Glomerular visceral epithelial cell (primary cell): ENCODE measurements at regions not wholly inside any gene's neighbourhood (a gene's known extent, or its start where the extent isn't known, plus 50 kb on each side); places are given as distances from the start of the nearest gene placed in this dataset.

Experiments used
- DNase-seq: peaks from one replicate; pipeline ENCODE4 v3.0.0-alpha.2; 2016; ENCODE audit errors: extremely low spot score

GRCh38 chr18:41630232-41630886, 324.7 kb upstream of the PIK3C3 start:
- DNase-seq, result no peak

DNA sequence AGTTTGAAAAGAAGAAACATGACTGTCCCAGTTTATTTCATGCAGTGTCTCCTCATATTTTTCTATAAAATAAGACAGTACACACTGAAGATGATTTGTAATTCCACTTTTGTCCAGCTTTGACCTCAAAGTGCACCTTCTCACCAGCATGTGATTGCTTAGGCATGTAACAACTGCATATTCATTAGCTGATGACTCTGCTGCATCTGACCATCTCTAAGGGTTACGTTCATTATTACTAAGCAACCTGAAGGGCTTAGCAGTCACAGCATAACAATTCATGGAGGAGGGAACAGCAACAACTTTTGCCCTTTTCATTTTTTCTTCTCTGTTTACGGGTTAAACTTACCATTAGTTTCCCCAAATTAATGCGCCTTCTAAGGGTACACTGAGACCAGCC, 330.6 kb upstream of the PIK3C3 start:
- no peak for DNase-seq

GRCh38 chr18:41621177-41621576, 333.9 kb upstream of the PIK3C3 start:
- no peak for DNase-seq

GRCh38 chr18:41618147-41618546, 336.9 kb upstream of the PIK3C3 start:
- no peak for DNase-seq

- no peak for DNase-seq
Observed at GRCh38 chr18:41617647-41618046, 337.4 kb upstream of the PIK3C3 start.

GRCh38 chr18:41613003-41613609, 341.9 kb upstream of the PIK3C3 start:
- DNase-seq, result no peak

- no peak for DNase-seq
Observed at GRCh38 chr18:41604964-41605363, 350.1 kb upstream of the PIK3C3 start.

- DNase-seq, result no peak
Observed at GRCh38 chr18:41602034-41602433, 353.0 kb upstream of the PIK3C3 start.

DNA sequence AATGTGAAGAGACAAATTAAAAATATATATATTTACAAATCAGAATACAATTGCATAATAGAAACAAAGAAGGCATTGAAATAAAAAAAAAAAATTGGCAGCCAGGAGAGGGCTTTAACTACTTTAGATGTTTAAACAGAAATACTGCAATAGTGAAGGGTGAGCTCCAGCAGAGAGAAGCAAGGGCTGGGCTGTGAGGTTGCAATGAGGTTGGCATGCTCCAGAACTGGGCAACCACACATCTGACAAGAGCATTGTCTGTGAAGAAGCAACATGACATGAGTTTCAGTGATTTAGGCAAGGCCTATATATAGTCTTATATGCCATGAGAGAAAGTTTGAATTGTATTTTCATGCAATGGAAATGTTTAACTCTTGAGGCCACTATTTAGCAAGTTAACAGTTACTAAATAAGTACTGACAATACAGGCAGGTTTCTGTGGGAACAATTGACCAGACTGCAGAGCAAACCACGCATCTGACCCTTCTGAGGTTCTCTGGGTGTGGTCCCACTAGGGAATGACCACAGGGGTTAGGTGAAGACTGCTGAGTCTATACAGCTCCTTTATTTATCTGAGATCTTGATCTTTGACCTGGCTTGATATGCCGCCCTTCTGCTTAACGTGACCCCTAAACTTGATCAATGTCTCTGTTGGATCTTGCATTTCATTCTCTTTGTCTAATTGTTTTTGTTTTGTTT, 354.2 kb upstream of the PIK3C3 start:
- no peak for DNase-seq

- DNase-seq, result no peak
Observed at GRCh38 chr18:41599466-41599865, 355.6 kb upstream of the PIK3C3 start.

DNA sequence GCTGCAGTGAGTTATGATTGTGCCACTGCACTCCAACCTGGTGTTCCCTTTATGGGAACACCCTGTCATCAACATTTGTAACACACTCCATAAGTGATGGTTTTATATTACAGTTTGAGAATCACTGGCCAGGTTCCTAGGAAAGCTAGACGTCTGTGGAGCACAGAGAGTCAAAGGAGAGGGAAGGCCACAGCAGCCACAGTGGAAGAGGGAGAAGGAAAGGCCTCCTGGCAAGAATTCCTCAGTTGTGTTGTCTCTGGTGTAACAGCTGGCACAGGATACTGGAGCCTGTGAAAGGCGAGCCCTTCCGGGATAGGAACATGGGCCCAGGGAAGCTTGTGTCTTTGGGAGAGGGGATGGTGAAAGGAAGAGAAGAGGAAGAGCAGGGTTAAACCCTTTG, 360.5 kb upstream of the PIK3C3 start:
- DNase-seq, result no peak

- DNase-seq, result no peak
Observed at GRCh38 chr18:41593171-41593675, 361.8 kb upstream of the PIK3C3 start.

DNA sequence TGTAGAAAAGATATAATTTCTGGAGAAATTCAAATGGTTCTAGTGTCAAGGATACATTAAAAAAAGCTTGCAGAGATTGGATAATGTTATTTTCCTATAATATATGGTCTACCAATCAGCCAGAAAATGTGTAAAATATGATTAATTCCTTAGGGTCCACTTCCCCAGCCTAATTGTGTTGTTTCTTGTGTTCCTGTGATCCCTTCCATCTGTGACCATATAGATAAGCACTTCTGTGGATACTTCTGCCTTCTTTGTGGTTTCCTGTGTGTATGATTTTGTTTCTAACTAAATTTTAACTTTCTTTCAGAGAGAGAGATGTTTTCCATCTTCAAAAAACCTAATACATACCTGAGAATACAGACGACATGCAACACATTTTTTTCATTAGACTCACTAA, 367.1 kb upstream of the PIK3C3 start:
- DNase-seq, result no peak

DNA sequence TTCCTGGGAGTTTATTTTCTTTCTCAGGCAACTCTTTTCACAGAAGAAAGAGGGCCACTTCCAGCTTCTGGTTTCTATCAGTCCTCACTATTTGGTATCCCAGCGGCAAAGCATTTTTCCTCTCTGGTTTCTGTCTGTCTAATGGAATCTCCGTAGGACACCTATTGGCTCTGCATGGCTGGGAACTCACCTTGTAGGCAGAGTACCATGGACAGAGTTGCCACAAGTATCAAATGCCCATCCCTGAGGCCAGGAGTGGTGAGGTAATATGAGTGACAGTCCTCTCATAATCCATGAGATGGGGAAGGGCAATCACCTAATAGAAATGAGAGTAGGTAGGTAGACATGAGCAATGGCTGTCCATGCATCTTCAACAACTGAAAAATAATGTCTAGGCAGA, 369.5 kb upstream of the PIK3C3 start:
- DNase-seq, result no peak

- no peak for DNase-seq
Observed at GRCh38 chr18:41579185-41579584, 375.8 kb upstream of the PIK3C3 start.

- no peak for DNase-seq
Observed at GRCh38 chr18:41577529-41577928, 377.5 kb upstream of the PIK3C3 start.

- DNase-seq, result no peak
Observed at GRCh38 chr18:41576643-41577042, 378.4 kb upstream of the PIK3C3 start.

GRCh38 chr18:41569867-41570266, 385.2 kb upstream of the PIK3C3 start:
- no peak for DNase-seq

DNA sequence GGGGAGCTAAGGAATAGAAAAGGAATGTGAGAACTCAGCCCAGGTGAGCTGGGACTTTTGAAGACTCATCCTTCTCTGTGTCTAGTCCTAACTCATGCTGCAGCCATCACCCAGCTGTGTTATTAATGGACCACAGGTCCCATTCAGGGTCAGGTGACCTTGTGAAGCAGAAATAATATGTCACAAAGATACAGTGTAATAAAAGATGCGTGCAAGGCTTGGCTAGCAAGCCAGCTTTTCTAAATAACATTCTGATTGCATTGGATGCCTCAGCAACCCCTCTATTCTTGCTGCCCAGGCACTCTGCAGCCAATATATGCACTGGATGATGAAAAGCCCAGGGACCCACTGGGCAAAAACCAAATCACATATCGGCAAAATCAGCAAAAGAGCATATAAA, 393.1 kb upstream of the PIK3C3 start:
- DNase-seq, result no peak

- DNase-seq, result no peak
Observed at GRCh38 chr18:41558715-41559114, 396.3 kb upstream of the PIK3C3 start.

DNA sequence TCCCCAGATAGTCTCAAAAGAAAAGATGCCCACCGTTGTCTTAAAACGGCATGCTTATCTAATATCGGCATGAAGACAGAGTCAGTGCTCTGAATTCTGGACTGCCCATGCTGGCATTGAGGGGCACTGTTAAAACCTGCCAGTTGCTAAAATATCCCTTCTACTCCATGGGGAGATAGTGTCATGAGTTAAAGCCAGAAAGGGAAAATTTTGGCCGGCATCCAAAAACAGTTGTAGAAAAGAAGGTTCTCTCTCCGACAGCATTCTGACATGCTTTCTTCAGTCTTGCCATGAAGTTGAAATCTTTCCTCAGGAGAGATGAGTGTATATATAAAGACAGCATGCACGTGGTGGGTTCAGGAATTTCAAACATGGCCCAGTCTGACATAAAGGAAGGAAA, 401.3 kb upstream of the PIK3C3 start:
- DNase-seq, result no peak

DNA sequence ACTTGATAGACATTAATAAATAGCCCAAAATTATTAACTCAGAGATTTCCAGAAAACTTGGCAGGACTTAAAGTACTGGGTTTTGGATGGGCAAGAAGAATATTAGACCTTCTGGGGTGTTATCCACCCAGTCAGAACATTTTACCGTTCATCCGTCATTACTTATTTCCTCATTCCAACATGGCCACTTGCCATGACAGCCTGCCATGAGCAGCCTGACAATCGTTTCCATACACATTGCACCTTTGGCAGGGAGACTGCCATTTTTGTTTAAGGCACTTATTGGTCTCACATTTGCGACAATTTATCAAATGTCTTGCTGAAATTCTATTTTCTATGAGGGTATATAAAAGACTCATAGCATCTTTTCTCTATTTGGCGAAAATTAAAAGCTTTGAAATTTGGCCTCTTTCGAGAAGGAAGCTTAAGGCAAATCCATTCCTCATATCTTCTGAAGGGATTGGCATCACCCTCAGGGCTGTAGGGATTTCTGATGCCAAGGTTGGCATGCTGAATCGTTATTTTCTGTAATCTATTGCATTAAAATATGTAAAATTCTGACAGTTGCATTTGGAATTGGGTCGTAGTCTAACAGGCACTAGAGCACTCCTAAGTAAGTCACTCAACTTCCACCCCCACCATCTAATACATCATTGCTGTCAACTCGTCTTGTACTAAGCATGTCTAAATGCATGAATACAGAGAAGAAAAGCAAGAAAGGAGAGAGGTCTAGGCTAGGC, 406.3 kb upstream of the PIK3C3 start:
- DNase-seq, result no peak
